Stimulated activated memory B cell treated with anti-CD40 and anti-IgM and Interleukin-4, amounts not matched to agents 10 μg/mL and 1 μg/mL and 100 μg/mL, for 72 hours (primary cell): ENCODE measurements at regions not wholly inside any gene's neighbourhood (a gene's known extent, or its start where the extent isn't known, plus 50 kb on each side); places are given as distances from the start of the nearest gene placed in this dataset.
A peak's percentile ranks its signal among the peaks of the same experiment; 100 is the strongest.
"Not testable (repeated sequence)": the region's sequence is repeated elsewhere in the genome, so short reads cannot be mapped to it uniquely, and the experiment has no call there.

Experiments
- ATAC-seq: fragments of 150-1000 bp; cut with Tn5 transposase; 2 replicates; pipeline ENCODE4 v1.10.0; 2021
- H3K27ac Mint-ChIP-seq: one replicate; pipeline ENCODE4 v1.8.0; 2022; ENCODE audit warnings: mild to moderate bottlenecking, mixed read lengths
- H3K27me3 Mint-ChIP-seq: one replicate; pipeline ENCODE4 v1.8.0; 2022; ENCODE audit warnings: mixed read lengths
- H3K36me3 Mint-ChIP-seq: one replicate; pipeline ENCODE4 v1.8.0; 2022; ENCODE audit warnings: mixed read lengths
- H3K4me1 Mint-ChIP-seq: one replicate; pipeline ENCODE4 v1.8.0; 2022; ENCODE audit warnings: mixed read lengths
- H3K4me3 Mint-ChIP-seq: one replicate; pipeline ENCODE4 v1.8.0; 2022; ENCODE audit warnings: mild to moderate bottlenecking, moderate library complexity, mixed read lengths
- H3K9me3 Mint-ChIP-seq: one replicate; pipeline ENCODE4 v1.8.0; 2022; ENCODE audit warnings: mixed read lengths

DNA sequence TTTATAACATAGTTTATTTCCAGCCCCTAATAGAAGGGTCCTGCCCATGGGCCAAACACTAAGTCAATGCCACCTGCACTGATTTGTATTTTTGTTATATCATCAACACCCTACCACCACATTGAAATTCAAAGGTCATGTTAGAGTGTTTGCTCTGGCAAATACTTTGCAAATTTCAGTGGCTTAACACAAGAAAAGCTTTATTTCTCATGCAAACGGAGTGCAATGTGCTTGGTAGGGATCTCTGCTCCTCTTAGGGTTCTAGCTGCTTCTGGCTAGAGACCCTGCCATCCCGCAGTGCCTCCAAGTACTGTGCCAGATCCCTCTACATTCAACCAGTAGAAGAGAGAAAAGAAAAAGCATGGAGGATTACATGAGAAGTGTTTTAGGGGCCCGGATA is 230.8 kb upstream of the TET2 start:
- H3K4me3 Mint-ChIP-seq, result no peak overlapping the region
- H3K36me3 Mint-ChIP-seq, result no peaks in the 10 kb centered on the region
- ATAC-seq, result no peak
- H3K9me3 Mint-ChIP-seq, result peaks cover 4% of the 10 kb centered on the region
- H3K4me1 Mint-ChIP-seq, result peaks cover 7% of the 10 kb centered on the region
- H3K27ac Mint-ChIP-seq, result no peak overlapping the region
- no peaks in the 10 kb centered on the region for H3K27me3 Mint-ChIP-seq

GRCh38 chr4:104919406-104919805 is 227.3 kb upstream of the TET2 start:
- H3K27me3 Mint-ChIP-seq, result no peaks in the 10 kb centered on the region
- no peaks in the 10 kb centered on the region for H3K36me3 Mint-ChIP-seq
- no peaks in the 10 kb centered on the region for H3K9me3 Mint-ChIP-seq
- peak overlapping the region; percentile 3 for H3K27ac Mint-ChIP-seq
- H3K4me1 Mint-ChIP-seq, result peaks cover 7% of the 10 kb centered on the region
- ATAC-seq, result no peak
- no peak overlapping the region for H3K4me3 Mint-ChIP-seq

GRCh38 chr4:104930298-104930697 is 216.4 kb upstream of the TET2 start:
- Mint-ChIP-seq H3K4me1 (peaks cover 37% of the 10 kb centered on the region), H3K27me3 (no peaks in the 10 kb centered on the region), H3K9me3 (peaks cover 3% of the 10 kb centered on the region), H3K36me3 (peaks cover 18% of the 10 kb centered on the region), H3K4me3 (no peak overlapping the region), H3K27ac (peak overlapping the region; percentile 84)
- ATAC-seq, result no peak

DNA sequence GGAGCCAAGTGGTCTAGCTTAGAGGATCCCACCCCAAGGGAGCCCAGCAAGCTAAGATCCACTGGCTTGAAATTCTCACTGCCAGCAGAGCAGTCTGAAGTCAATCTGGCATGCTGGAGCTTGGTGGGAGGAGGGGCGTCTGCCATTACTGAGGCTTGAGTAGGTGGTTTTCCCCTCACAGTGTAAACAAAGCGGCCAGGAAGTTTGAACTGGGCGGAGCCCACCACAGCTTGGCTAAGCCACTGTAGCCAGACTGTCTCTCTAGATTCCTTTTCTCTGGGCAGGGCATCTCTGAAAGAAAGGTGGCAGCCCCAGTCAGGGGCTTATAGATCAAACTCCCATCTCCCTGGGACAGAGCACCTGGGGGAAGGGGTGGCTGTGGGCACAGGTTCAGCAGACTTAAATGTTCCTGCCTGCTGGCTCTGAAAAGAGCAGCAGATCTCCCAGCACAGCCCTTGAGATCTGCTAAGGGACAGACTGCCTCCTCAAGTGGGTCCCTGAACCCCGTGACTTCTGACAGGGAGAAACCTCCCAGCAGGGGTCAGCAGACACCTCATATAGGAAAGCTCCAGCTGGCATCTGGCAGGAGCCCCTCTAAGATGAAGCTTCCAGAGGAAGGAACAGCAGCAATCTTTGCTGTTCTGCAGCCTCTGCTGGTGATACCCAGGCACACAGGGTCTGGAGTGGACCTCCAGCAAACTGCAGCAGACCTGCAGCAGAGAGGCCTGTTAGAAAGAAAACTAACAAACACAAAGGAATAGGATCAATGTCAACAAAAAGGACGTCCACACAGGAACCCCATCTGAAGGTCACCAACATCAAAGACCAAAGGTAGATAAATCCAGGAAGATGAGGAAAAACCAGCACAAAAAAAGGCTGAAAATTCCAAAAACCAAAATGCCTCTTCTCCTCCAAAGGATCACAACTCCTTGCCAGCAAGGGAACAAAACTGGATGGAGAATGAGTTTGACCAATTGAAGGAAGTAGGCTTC is 215.6 kb upstream of the TET2 start:
- not testable (repeated sequence) for H3K4me3 Mint-ChIP-seq

GRCh38 chr4:104938624-104939023 is 208.1 kb upstream of the TET2 start:
- Mint-ChIP-seq H3K27me3 (no peaks in the 10 kb centered on the region), H3K36me3 (peaks cover under 1% of the 10 kb centered on the region), H3K27ac (no peak overlapping the region), H3K9me3 (no peaks in the 10 kb centered on the region), H3K4me3 (no peak overlapping the region), H3K4me1 (no peaks in the 10 kb centered on the region)
- ATAC-seq, result no peak

More for the DNA sequence above, 215.6 kb upstream of the TET2 start:
- H3K27ac Mint-ChIP-seq, result peak overlapping the region; percentile 84
- peak; percentile 67 for ATAC-seq
- peaks cover 37% of the 10 kb centered on the region for H3K4me1 Mint-ChIP-seq
- peaks cover 18% of the 10 kb centered on the region for H3K36me3 Mint-ChIP-seq
- H3K27me3 Mint-ChIP-seq, H3K9me3 Mint-ChIP-seq: not testable (repeated sequence)

DNA sequence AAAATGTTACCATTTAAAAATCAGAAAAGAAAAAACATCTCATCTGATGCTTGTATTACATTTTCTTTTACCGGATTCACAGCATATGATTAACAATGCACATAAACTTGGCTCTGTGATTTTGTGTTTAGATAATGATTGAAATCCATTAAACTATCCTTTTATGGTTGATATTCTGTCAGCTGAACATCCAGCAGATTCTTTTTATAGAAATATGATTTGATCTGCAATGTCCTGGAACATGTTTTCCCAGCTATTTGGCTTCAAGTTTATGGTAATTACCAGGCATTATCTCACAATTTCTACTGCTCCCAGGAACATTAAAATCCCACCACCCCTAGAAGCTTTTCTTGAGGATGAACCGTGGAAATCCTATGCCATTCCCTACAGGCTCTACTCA is 205.7 kb upstream of the TET2 start:
- Mint-ChIP-seq H3K27me3 (no peaks in the 10 kb centered on the region), H3K9me3 (no peaks in the 10 kb centered on the region), H3K4me3 (no peak overlapping the region), H3K27ac (no peak overlapping the region), H3K36me3 (no peaks in the 10 kb centered on the region), H3K4me1 (no peaks in the 10 kb centered on the region)
- no peak for ATAC-seq

DNA sequence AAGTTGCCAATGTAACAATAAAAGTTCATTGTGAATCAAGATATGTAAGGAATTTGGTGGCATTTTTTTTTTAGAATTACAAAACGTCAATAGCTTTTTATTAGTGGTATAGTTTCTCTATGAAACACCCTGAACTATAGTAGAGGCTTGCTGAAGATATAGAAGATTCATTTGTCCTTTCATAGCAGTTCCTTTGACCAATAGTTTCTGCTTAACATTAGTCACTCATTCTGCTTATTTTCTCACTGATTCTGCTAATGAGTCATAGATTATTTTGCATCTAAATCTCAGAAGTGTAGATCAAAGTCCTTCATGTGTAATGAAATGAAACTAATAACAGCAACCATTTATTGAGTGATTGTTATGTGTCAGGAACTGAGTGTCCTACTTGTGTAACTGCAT is 205.0 kb upstream of the TET2 start:
- H3K27ac Mint-ChIP-seq, result no peak overlapping the region
- no peak overlapping the region for H3K4me3 Mint-ChIP-seq
- no peaks in the 10 kb centered on the region for H3K4me1 Mint-ChIP-seq
- no peaks in the 10 kb centered on the region for H3K27me3 Mint-ChIP-seq
- no peaks in the 10 kb centered on the region for H3K36me3 Mint-ChIP-seq
- no peak for ATAC-seq
- no peaks in the 10 kb centered on the region for H3K9me3 Mint-ChIP-seq

- H3K4me1 Mint-ChIP-seq, result no peaks in the 10 kb centered on the region
- H3K27ac Mint-ChIP-seq, result peak overlapping the region; percentile 19
- ATAC-seq, result no peak
- no peaks in the 10 kb centered on the region for H3K36me3 Mint-ChIP-seq
- H3K27me3 Mint-ChIP-seq, result no peaks in the 10 kb centered on the region
- no peak overlapping the region for H3K4me3 Mint-ChIP-seq
- H3K9me3 Mint-ChIP-seq, result no peaks in the 10 kb centered on the region
These were observed 203.5 kb upstream of the TET2 start for GRCh38 chr4:104942990-104943743.

- no peak overlapping the region for H3K27ac Mint-ChIP-seq
- no peaks in the 10 kb centered on the region for H3K36me3 Mint-ChIP-seq
- H3K4me3 Mint-ChIP-seq, result no peak overlapping the region
- no peak for ATAC-seq
- H3K9me3 Mint-ChIP-seq, result no peaks in the 10 kb centered on the region
- H3K4me1 Mint-ChIP-seq, result no peaks in the 10 kb centered on the region
- H3K27me3 Mint-ChIP-seq, result no peaks in the 10 kb centered on the region
These were observed 202.1 kb upstream of the TET2 start for GRCh38 chr4:104944596-104944995.

GRCh38 chr4:104964410-104965175 is 182.1 kb upstream of the TET2 start:
- ATAC-seq, result no peak
- Mint-ChIP-seq H3K9me3 (peaks cover 8% of the 10 kb centered on the region), H3K27ac (no peak overlapping the region), H3K36me3 (peaks cover 11% of the 10 kb centered on the region), H3K4me3 (no peak overlapping the region), H3K4me1 (peaks cover 32% of the 10 kb centered on the region), H3K27me3 (no peaks in the 10 kb centered on the region)

GRCh38 chr4:104966349-104967033 is 180.2 kb upstream of the TET2 start:
- Mint-ChIP-seq H3K27ac (peak overlapping the region; percentile 93), H3K36me3 (no peaks in the 10 kb centered on the region), H3K27me3 (no peaks in the 10 kb centered on the region), H3K4me1 (peaks cover 41% of the 10 kb centered on the region), H3K9me3 (no peaks in the 10 kb centered on the region), H3K4me3 (peak overlapping the region; percentile 76)
- ATAC-seq, result peak; percentile 98

- peaks cover 41% of the 10 kb centered on the region for H3K4me1 Mint-ChIP-seq
- H3K36me3 Mint-ChIP-seq, result no peaks in the 10 kb centered on the region
- no peaks in the 10 kb centered on the region for H3K27me3 Mint-ChIP-seq
- H3K4me3 Mint-ChIP-seq, result peak overlapping the region; percentile 76
- H3K27ac Mint-ChIP-seq, result peak overlapping the region; percentile 93
- H3K9me3 Mint-ChIP-seq, result no peaks in the 10 kb centered on the region
- peak; percentile 76 for ATAC-seq
These were observed 179.7 kb upstream of the TET2 start for GRCh38 chr4:104967034-104967401.

DNA sequence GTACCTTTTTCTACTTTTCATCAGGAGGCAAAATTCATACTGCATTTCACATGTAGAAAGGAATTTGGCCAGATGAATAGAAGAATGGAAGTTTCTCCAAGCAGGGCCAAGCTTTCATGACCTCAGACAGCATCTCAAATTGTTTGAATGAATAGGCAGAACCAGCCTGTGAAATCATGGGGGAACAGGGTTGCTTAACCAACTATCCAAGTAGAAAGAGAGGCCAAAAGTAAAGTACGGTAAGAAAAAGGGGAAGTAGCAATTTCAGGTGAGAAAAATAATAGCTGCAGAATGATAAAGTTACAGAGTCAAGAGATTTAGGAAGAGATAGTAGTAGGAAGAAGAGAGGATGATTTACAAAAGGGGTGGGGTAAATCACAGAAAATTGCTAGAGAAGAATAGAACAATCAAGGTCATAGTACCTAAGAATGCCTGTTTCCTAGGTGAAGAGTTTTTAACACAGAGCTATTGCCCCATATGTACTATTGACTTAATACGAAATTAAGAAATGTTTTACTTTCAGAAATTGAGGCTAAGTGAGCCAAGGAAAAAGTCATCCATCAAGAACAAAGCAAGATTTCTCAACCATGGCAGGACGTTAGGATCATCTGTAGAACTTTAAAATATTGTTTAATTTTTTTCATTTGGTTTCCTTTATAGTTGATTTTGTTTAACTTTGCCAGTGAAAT is 177.1 kb upstream of the TET2 start:
- Mint-ChIP-seq H3K27ac (no peak overlapping the region), H3K36me3 (no peaks in the 10 kb centered on the region), H3K27me3 (no peaks in the 10 kb centered on the region), H3K4me3 (no peak overlapping the region), H3K4me1 (peaks cover 38% of the 10 kb centered on the region), H3K9me3 (no peaks in the 10 kb centered on the region)
- no peak for ATAC-seq

DNA sequence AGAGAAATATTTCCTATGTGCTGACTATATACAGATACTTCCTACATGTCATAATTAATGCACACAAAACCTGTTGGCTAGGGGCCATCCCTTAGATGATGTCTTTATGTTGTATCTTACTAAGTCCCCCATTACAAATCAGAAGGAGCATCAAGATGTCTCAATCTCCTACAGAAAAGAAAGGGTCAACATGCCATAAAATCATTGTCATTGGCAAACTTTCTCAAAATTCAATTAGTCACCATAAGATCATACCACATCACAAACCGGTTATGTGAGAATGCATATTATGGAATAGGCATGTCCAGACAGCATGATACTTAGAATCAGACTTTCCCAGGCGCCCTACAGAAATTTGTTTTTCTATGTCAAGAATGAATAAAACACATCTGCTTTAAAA is 175.2 kb upstream of the TET2 start:
- ATAC-seq, result no peak
- Mint-ChIP-seq H3K36me3 (no peaks in the 10 kb centered on the region), H3K4me1 (peaks cover 21% of the 10 kb centered on the region), H3K4me3 (no peak overlapping the region), H3K27ac (no peak overlapping the region), H3K9me3 (no peaks in the 10 kb centered on the region), H3K27me3 (no peaks in the 10 kb centered on the region)
